ENCODE measurements at regions not wholly inside any gene's neighbourhood (a gene's known extent, or its start where the extent isn't known, plus 50 kb on each side); places are given as distances from the start of the nearest gene placed in this dataset.

DNA sequence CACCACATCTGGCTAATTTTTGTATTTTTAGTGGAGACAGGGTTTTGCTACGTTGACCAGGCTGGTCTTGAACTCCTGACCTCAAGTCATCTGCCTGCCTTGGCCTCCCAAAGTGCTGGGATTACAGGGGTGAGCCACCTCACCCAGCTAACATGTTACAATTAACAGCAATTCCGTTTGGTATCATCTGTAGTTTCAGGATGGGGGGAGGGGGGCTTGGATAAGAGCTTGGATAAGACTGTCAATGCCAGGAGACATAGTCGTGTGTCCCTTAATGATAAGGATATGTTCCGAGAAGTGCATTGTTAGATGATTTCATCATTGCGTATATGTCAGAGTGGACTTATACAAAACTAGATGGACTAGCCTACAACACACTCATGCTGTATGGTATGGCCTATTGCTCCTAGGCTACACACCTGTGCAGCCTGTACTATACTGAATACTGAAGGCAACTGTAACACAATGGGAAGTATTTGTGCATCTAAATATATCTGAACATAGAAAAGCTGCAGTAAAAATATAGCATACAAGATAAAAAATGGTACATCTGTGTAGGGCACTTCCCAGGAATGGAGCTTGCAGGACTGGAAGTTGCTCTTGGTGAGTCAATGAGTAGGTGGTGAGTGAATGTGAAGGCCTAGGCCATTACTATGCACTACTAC is 103.9 kb upstream of the TNS3 start:
- WGBS, 2 experiments (ENCODE audit: extremely low coverage in 2 of 2, insufficient read length in 1 of 2): 69% methylated on average over 2 of the region's 5 CpGs; no CpG with 5 or more reads in 1 of the 2 experiments
- Histone ChIP-seq H3K4ac (ENCODE audit: low read depth, low read length) (no peak overlapping the region), H3K9me1 (ENCODE audit: insufficient read depth, low read length) (no peaks in the 10 kb centered on the region), H3K79me1 (ENCODE audit: low read depth in 1 of 2, low read length in 2 of 2) (no peaks in the 10 kb centered on the region), H3K18ac (ENCODE audit: low read depth, low read length) (no peak overlapping the region), H2BK120ac (ENCODE audit: low read depth, low read length) (no peak overlapping the region), H2AK9ac (replicated peaks; ENCODE audit: low read depth, low read length, poor library complexity) (no peak overlapping the region), H3K36me3 (ENCODE audit: control insufficient read depth, insufficient read depth, low read length) (no peaks in the 10 kb centered on the region), H3K56ac (ENCODE audit: extremely low read depth, insufficient read depth, low read length) (no peak overlapping the region), H4K91ac (ENCODE audit: insufficient read depth, low read depth, low read length) (no peak overlapping the region), H3K23ac (ENCODE audit: low read depth, low read length) (no peak overlapping the region), H2BK15ac (ENCODE audit: low read depth, low read length) (no peak overlapping the region), H3K4me2 (ENCODE audit: low read depth, low read length) (no peak overlapping the region), H4K8ac (ENCODE audit: low read depth in 2 of 2, low read length in 2 of 2) (no peak overlapping the region; a peak in 1 of 4 replicates), H3K27ac (ENCODE audit: insufficient read depth, low read length) (no peak overlapping the region), H2AK5ac (ENCODE audit: low read depth, low read length) (peak overlapping the region; percentile 3; the same call in 1 of the 2 replicates), H3K9me3 (ENCODE audit: control insufficient read depth, insufficient read depth, low read length) (no peaks in the 10 kb centered on the region), H2AFZ (replicated peaks; ENCODE audit: low read length, poor library complexity) (no peak overlapping the region), H3K4me3 (ENCODE audit: insufficient read depth, low read depth, low read length) (no peak overlapping the region), H4K5ac (ENCODE audit: low read depth, low read length) (no peak overlapping the region), H2BK5ac (ENCODE audit: low read depth, low read length, poor library complexity, severe bottlenecking) (peak overlapping the region; percentile 5), H2BK20ac (ENCODE audit: low read depth, low read length) (no peak overlapping the region), H3K27me3 (ENCODE audit: control insufficient read depth, insufficient read depth, low read length) (no peaks in the 10 kb centered on the region), H3K9ac (ENCODE audit: low read depth, low read length) (no peak overlapping the region), H3K4me1 (ENCODE audit: control insufficient read depth, insufficient read depth, low read length) (no peaks in the 10 kb centered on the region; the same call in 1 of the 2 replicates), H3K14ac (replicated peaks; ENCODE audit: low read depth, low read length) (no peak overlapping the region), H4K20me1 (ENCODE audit: insufficient read depth, low read length) (no peaks in the 10 kb centered on the region)
- dilution Hi-C loops (cut with HindIII; ENCODE audit: low sequenced_read_pairs, unreplicated experiment) (no loop called here), intact Hi-C loops (cut with micrococcal nuclease) (no loop called here), in situ Hi-C loops (cut with MboI; ENCODE audit: low sequenced_read_pairs) (no loop called here)
- ATAC-seq (ENCODE audit: low read depth) (peak; percentile 72; the same call in 1 of the 2 replicates), DNase-seq (peak; percentile 71)
- TF ChIP-seq USF2 (IDR thresholded peaks at IDR 0.05; ENCODE audit: low read depth, low read length) (no peak), FOS (IDR thresholded peaks at IDR 0.05; ENCODE audit: low read depth, low read length) (no peak)
- POLR2A ChIA-PET (ENCODE audit: unreplicated experiment): no interaction called here
- BruUV-seq (replicated peaks): no TSS peak
- CTCF ChIA-PET: interaction anchor here (0.5 kb wide), 1 partner anchor 16 kb away, joined by 3 read pairs; no protein-coding TSS in a partner anchor
